ENCODE measurements at regions not wholly inside any gene's neighbourhood (a gene's known extent, or its start where the extent isn't known, plus 50 kb on each side); places are given as distances from the start of the nearest gene placed in this dataset.

DNA sequence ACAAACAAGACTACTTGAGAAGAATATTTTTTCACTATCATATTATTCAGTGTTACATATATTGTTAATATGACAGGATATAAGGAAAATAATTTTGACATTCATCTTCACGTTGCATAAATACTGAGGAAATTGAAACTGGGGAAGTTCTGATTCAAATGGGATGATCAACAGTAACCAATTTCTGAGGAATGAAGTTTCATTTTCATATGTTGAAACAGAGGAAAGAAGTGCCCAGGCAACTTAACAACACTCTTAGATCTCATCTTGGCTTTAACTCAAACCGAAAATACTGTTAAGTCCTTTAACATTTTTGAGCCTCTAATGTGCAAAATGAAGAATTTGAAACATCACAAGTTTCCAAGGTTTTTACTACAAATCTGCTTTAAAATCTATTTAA, 612.2 kb upstream of the VRK2 start:
- Histone ChIP-seq H3K27me3 (no peaks in the 10 kb centered on the region), H3K4me1 (ENCODE audit: insufficient read depth) (peaks cover 4% of the 10 kb centered on the region), H3K36me3 (replicated peaks; ENCODE audit: insufficient read depth, low read depth) (no peaks in the 10 kb centered on the region), H3K27ac (no peak overlapping the region), H3K9me2 (replicated peaks; ENCODE audit: insufficient read depth) (no peaks in the 10 kb centered on the region), H4K20me1 (ENCODE audit: insufficient read depth, poor library complexity, severe bottlenecking) (no peaks in the 10 kb centered on the region), H3K4me3 (no peak overlapping the region), H3K9me3 (ENCODE audit: low read depth) (no peaks in the 10 kb centered on the region), H3K79me2 (no peaks in the 10 kb centered on the region), H2AFZ (no peak overlapping the region), H3K4me2 (no peak overlapping the region)
- no peak for TF ChIP-seq EZH2 (IDR thresholded peaks at IDR 0.05; ENCODE audit: borderline replicate concordance)
- TF ChIP-seq EZH2phosphoT487 (IDR thresholded peaks at IDR 0.05; ENCODE audit: low read depth, severe bottlenecking, unreplicated experiment): no peak
- TF ChIP-seq CTCF (IDR thresholded peaks at IDR 0.05; ENCODE audit: poor library complexity): no peak
- DNase-seq (ENCODE audit: low spot score): no peak
- 91% methylated on average over 2 of the region's 2 CpGs for WGBS (ENCODE audit: low lambda C conversion rate, missing lambda C conversion rate)

- Histone ChIP-seq H3K4me3 (no peak overlapping the region), H3K36me3 (replicated peaks; ENCODE audit: insufficient read depth, low read depth) (no peaks in the 10 kb centered on the region), H4K20me1 (ENCODE audit: insufficient read depth, poor library complexity, severe bottlenecking) (no peaks in the 10 kb centered on the region), H3K9me2 (replicated peaks; ENCODE audit: insufficient read depth) (no peaks in the 10 kb centered on the region), H3K4me2 (no peak overlapping the region), H3K9me3 (ENCODE audit: low read depth) (no peaks in the 10 kb centered on the region), H3K4me1 (ENCODE audit: insufficient read depth) (peaks cover 4% of the 10 kb centered on the region), H3K27ac (no peak overlapping the region), H3K27me3 (no peaks in the 10 kb centered on the region), H3K79me2 (no peaks in the 10 kb centered on the region), H2AFZ (no peak overlapping the region)
- TF ChIP-seq EZH2 (IDR thresholded peaks at IDR 0.05; ENCODE audit: borderline replicate concordance): no peak
- TF ChIP-seq CTCF (IDR thresholded peaks at IDR 0.05; ENCODE audit: poor library complexity): no peak
- no peak for DNase-seq (ENCODE audit: low spot score)
- whole genome bisulfite sequencing (ENCODE audit: low lambda C conversion rate, missing lambda C conversion rate): 97% methylated on average over 1 of the region's 1 CpG
Observed at GRCh38 chr2:57434972-57435371, 611.6 kb upstream of the VRK2 start.

GRCh38 chr2:57437077-57437476, 609.5 kb upstream of the VRK2 start:
- Histone ChIP-seq H3K4me3 (no peak overlapping the region), H3K9me3 (ENCODE audit: low read depth) (no peaks in the 10 kb centered on the region), H3K4me1 (ENCODE audit: insufficient read depth) (peaks cover 2% of the 10 kb centered on the region), H3K27ac (no peak overlapping the region), H3K27me3 (no peaks in the 10 kb centered on the region), H4K20me1 (ENCODE audit: insufficient read depth, poor library complexity, severe bottlenecking) (no peaks in the 10 kb centered on the region), H2AFZ (no peak overlapping the region), H3K79me2 (no peaks in the 10 kb centered on the region), H3K36me3 (replicated peaks; ENCODE audit: insufficient read depth, low read depth) (no peaks in the 10 kb centered on the region), H3K4me2 (no peak overlapping the region), H3K9me2 (replicated peaks; ENCODE audit: insufficient read depth) (no peaks in the 10 kb centered on the region)
- no peak for DNase-seq (ENCODE audit: low spot score)
- 78% methylated on average over 1 of the region's 1 CpG for WGBS (ENCODE audit: low lambda C conversion rate, missing lambda C conversion rate)
- TF ChIP-seq CTCF (IDR thresholded peaks at IDR 0.05; ENCODE audit: poor library complexity): no peak
- no peak for TF ChIP-seq EZH2 (IDR thresholded peaks at IDR 0.05; ENCODE audit: borderline replicate concordance)
- TF ChIP-seq EZH2phosphoT487 (IDR thresholded peaks at IDR 0.05; ENCODE audit: low read depth, severe bottlenecking, unreplicated experiment): no peak

DNA sequence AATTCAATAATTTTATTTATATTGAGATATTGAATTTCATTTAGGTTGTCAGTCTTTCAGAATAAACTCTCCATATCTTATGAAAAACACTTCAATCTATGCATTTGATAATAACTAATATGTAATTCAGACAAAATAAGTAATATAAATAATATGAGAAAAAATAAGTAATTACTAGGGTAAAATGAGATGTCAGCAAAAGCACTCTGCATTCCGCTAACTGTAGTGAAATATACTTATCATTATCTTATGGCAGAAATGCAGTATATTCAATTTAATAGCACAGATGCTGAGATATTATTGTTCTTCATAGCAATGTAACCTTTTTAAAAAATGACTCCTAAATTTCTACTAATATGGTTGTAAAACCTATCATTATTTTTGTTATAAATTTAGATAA, 606.2 kb upstream of the VRK2 start:
- DNase-seq (ENCODE audit: low spot score): no peak
- Histone ChIP-seq H3K9me2 (replicated peaks; ENCODE audit: insufficient read depth) (no peaks in the 10 kb centered on the region), H3K4me1 (ENCODE audit: insufficient read depth) (no peaks in the 10 kb centered on the region), H3K4me2 (no peak overlapping the region), H3K79me2 (no peaks in the 10 kb centered on the region), H2AFZ (no peak overlapping the region), H4K20me1 (ENCODE audit: insufficient read depth, poor library complexity, severe bottlenecking) (no peaks in the 10 kb centered on the region), H3K27ac (no peak overlapping the region), H3K27me3 (no peaks in the 10 kb centered on the region), H3K36me3 (replicated peaks; ENCODE audit: insufficient read depth, low read depth) (no peaks in the 10 kb centered on the region), H3K4me3 (no peak overlapping the region), H3K9me3 (ENCODE audit: low read depth) (no peaks in the 10 kb centered on the region)
- TF ChIP-seq EZH2 (IDR thresholded peaks at IDR 0.05; ENCODE audit: borderline replicate concordance) (no peak), CTCF (IDR thresholded peaks at IDR 0.05; ENCODE audit: poor library complexity) (no peak), EZH2phosphoT487 (IDR thresholded peaks at IDR 0.05; ENCODE audit: low read depth, severe bottlenecking, unreplicated experiment) (no peak)
- 91% methylated on average over 1 of the region's 1 CpG for WGBS (ENCODE audit: low lambda C conversion rate, missing lambda C conversion rate)

Data from hepatocyte (in vitro differentiated cells).